GM23338 (cell line): ENCODE measurements at regions not wholly inside any gene's neighbourhood (a gene's known extent, or its start where the extent isn't known, plus 50 kb on each side); places are given as distances from the start of the nearest gene placed in this dataset.

Experiments used
- ATAC-seq: fragments of 200-7000 bp; cut with Tn5 transposase; 3 replicates; pipeline ENCODE4 v1.9.1; 2020
- DNase-seq: peaks from one replicate; pipeline ENCODE4 v3.0.0-alpha.2; 2015; ENCODE audit warnings: low spot score
- H2AFZ ChIP-seq: fragments of 200-600 bp; sonication (generic); 2 replicates; pipeline ENCODE4 v1.8.0; 2016; ENCODE audit warnings: antibody characterized with exemption, mild to moderate bottlenecking, moderate library complexity
- H3F3A ChIP-seq: fragments of 200-600 bp; sonication (generic); replicated peaks from 2 replicates; pipeline ENCODE4 v1.8.0; 2017; ENCODE audit warnings: antibody characterized with exemption, mixed run types, low read depth
- H3K27ac ChIP-seq: fragments of 200-600 bp; sonication (generic); 2 replicates; pipeline ENCODE4 v1.6.1; 2016; ENCODE audit warnings: low read depth
- H3K27me3 ChIP-seq: fragments of 200-600 bp; sonication (generic); 2 replicates; pipeline ENCODE4 v1.8.0; 2016; ENCODE audit warnings: mild to moderate bottlenecking, mixed run types, moderate library complexity; ENCODE audit not compliant: insufficient read depth
- H3K36me3 ChIP-seq: fragments of 200-600 bp; sonication (generic); 2 replicates; pipeline ENCODE4 v1.8.0; 2016; ENCODE audit warnings: mild to moderate bottlenecking; ENCODE audit not compliant: insufficient read depth
- H3K4me1 ChIP-seq: fragments of 200-600 bp; sonication (generic); 2 replicates; pipeline ENCODE4 v1.8.0; 2016; ENCODE audit warnings: mild to moderate bottlenecking, moderate library complexity; ENCODE audit not compliant: insufficient read depth
- H3K4me2 ChIP-seq: fragments of 200-600 bp; sonication (generic); 2 replicates; pipeline ENCODE4 v1.7.1; 2017; ENCODE audit warnings: mixed run types
- H3K4me3 ChIP-seq: fragments of 200-600 bp; sonication (generic); 2 replicates; pipeline ENCODE4 v1.6.1; 2016; ENCODE audit warnings: mixed run types
- H3K79me2 ChIP-seq: fragments of 200-600 bp; sonication (generic); replicated peaks from 2 replicates; pipeline ENCODE4 v1.8.0; 2017; ENCODE audit warnings: mild to moderate bottlenecking; ENCODE audit not compliant: insufficient read depth
- H3K9me2 ChIP-seq: fragments of 200-600 bp; sonication (generic); 2 replicates; pipeline ENCODE4 v1.8.0; 2017; ENCODE audit not compliant: insufficient read depth
- H4K20me1 ChIP-seq: fragments of 200-600 bp; sonication (generic); replicated peaks from 2 replicates; pipeline ENCODE4 v1.8.0; 2017; ENCODE audit warnings: mild to moderate bottlenecking; ENCODE audit not compliant: insufficient read depth
- H3K27ac Mint-ChIP-seq: 2 replicates; pipeline ENCODE4 v1.8.0; 2020; ENCODE audit warnings: inconsistent platforms, mild to moderate bottlenecking, moderate library complexity, mixed read lengths
- H3K27me3 Mint-ChIP-seq: 3 replicates; pipeline ENCODE4 v1.8.0; 2022; ENCODE audit warnings: low read depth, mild to moderate bottlenecking, moderate library complexity, mixed read lengths, inconsistent platforms; ENCODE audit not compliant: insufficient read depth, poor library complexity
- H3K36me3 Mint-ChIP-seq: 3 replicates; pipeline ENCODE4 v1.8.0; 2021; ENCODE audit warnings: low read depth, mild to moderate bottlenecking, inconsistent platforms, moderate library complexity, mixed read lengths
- H3K4me1 Mint-ChIP-seq: 3 replicates; pipeline ENCODE4 v1.8.0; 2020; ENCODE audit warnings: mild to moderate bottlenecking, inconsistent platforms, mixed read lengths
- H3K4me3 Mint-ChIP-seq: 3 replicates; pipeline ENCODE4 v1.8.0; 2021; ENCODE audit warnings: moderate library complexity, mild to moderate bottlenecking, inconsistent platforms, mixed read lengths
- H3K9me3 Mint-ChIP-seq: 3 replicates; pipeline ENCODE4 v1.8.0; 2020; ENCODE audit warnings: moderate library complexity, mild to moderate bottlenecking, inconsistent platforms, mixed read lengths
- CREB1 ChIP-seq: fragments of 250-450 bp; sonication (Bioruptor Pico); IDR thresholded peaks from 2 replicates; pipeline ENCODE4 v1.5.0; 2020; ENCODE audit warnings: low read depth, mild to moderate bottlenecking, moderate library complexity
- EZH2 ChIP-seq: fragments of 200-600 bp; sonication (generic); IDR thresholded peaks from one replicate; pipeline ENCODE4 v1.8.0; 2017; ENCODE audit warnings: antibody characterized with exemption, mild to moderate bottlenecking, low read depth; ENCODE audit not compliant: unreplicated experiment
- EZH2phosphoT487 ChIP-seq: fragments of 200-600 bp; sonication (generic); IDR thresholded peaks from one replicate; pipeline ENCODE4 v1.8.1; 2018; ENCODE audit warnings: antibody characterized with exemption; ENCODE audit not compliant: unreplicated experiment
- JUNB ChIP-seq: IDR thresholded peaks from one replicate; pipeline ENCODE4 v1.6.1; 2016; ENCODE audit warnings: antibody characterized with exemption; ENCODE audit not compliant: unreplicated experiment
- NANOG ChIP-seq: IDR thresholded peaks from 2 replicates; pipeline ENCODE4 v1.6.1; 2016; ENCODE audit warnings: antibody characterized with exemption, borderline replicate concordance
- POLR2AphosphoS5 ChIP-seq: IDR thresholded peaks from 2 replicates; pipeline ENCODE4 v1.6.1; 2016; ENCODE audit warnings: antibody characterized with exemption, low read depth
- STAT1 ChIP-seq: IDR thresholded peaks from one replicate; pipeline ENCODE4 v1.6.1; 2016; ENCODE audit warnings: antibody characterized with exemption; ENCODE audit not compliant: unreplicated experiment
- ZNF114 ChIP-seq: fragments of 250-450 bp; sonication (Bioruptor Pico); IDR thresholded peaks from 2 replicates; pipeline ENCODE4 v1.5.0; 2020; ENCODE audit warnings: mild to moderate bottlenecking, moderate library complexity
- ZNF331 ChIP-seq: fragments of 250-450 bp; sonication (Bioruptor Pico); IDR thresholded peaks from 2 replicates; pipeline ENCODE4 v1.5.0; 2020; ENCODE audit warnings: low read depth, mild to moderate bottlenecking, moderate library complexity
- TF ChIP-seq, protein P1 (sequence below): IDR thresholded peaks from 2 replicates; pipeline ENCODE4 v1.6.1; 2016; ENCODE audit warnings: antibody characterized with exemption
- TF ChIP-seq, protein P2 (sequence below): fragments of 250-450 bp; sonication (Bioruptor Pico); IDR thresholded peaks from 2 replicates; pipeline ENCODE4 v1.5.0; 2020; ENCODE audit warnings: mild to moderate bottlenecking, moderate library complexity
- TF ChIP-seq, protein P3 (sequence below): IDR thresholded peaks from one replicate; pipeline ENCODE4 v1.6.1; 2018; ENCODE audit warnings: antibody characterized with exemption; ENCODE audit not compliant: unreplicated experiment
- TF ChIP-seq, protein P4 (sequence below), 2 experiments: fragments of 200-600 bp in 1 of 2; sonication (generic) in 1 of 2; conservative IDR thresholded peaks; 2 replicates each; pipeline versions ENCODE4 v1.5.1 to v1.6.1; 2016 to 2017; ENCODE audit warnings: antibody characterized with exemption in 2 of 2, low read depth in 2 of 2, mild to moderate bottlenecking in 2 of 2, moderate library complexity in 1 of 2

DNA sequence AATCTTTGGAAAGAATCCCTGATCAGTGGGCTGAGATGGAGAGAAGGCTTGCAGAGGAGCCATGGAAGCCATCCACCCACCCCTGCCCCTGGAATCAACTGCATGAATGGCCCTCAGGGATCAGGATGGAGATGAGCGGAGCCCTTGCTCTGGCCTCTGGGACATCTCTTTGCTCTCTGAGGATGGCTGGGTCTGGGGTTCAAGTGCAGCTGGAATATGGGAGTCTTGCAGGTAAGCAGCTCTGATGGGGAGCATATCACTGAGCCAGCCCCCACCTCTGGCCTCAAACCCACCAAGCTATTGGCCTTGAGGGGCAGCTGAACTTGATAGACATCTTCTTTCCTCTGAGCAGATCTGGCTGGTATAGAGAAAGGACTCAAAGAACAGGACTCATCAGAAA is 76.1 kb downstream of the C5orf15 start:
- ATAC-seq (no peak), DNase-seq (no peak)
- Histone ChIP-seq H3F3A (no peaks in the 10 kb centered on the region), H3K79me2 (no peaks in the 10 kb centered on the region), H3K4me1 (no peaks in the 10 kb centered on the region), H3K9me2 (no peaks in the 10 kb centered on the region), H3K36me3 (no peaks in the 10 kb centered on the region), H3K27me3 (no peaks in the 10 kb centered on the region), H3K27ac (no peak overlapping the region), H4K20me1 (no peaks in the 10 kb centered on the region), H3K4me2 (no peak overlapping the region), H3K4me3 (no peak overlapping the region), H2AFZ (no peak overlapping the region)
- no peaks in the 10 kb centered on the region for H3K36me3 Mint-ChIP-seq
- H3K4me1 Mint-ChIP-seq = no peaks in the 10 kb centered on the region; the same call in 2 of the 3 replicates
- H3K27me3 Mint-ChIP-seq = no peaks in the 10 kb centered on the region
- no peaks in the 10 kb centered on the region for H3K9me3 Mint-ChIP-seq
- TF ChIP-seq, protein P1, sequence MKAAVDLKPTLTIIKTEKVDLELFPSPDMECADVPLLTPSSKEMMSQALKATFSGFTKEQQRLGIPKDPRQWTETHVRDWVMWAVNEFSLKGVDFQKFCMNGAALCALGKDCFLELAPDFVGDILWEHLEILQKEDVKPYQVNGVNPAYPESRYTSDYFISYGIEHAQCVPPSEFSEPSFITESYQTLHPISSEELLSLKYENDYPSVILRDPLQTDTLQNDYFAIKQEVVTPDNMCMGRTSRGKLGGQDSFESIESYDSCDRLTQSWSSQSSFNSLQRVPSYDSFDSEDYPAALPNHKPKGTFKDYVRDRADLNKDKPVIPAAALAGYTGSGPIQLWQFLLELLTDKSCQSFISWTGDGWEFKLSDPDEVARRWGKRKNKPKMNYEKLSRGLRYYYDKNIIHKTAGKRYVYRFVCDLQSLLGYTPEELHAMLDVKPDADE = no peak
- no peak for TF ChIP-seq NANOG
- no peak for TF ChIP-seq CREB1
- TF ChIP-seq JUNB = no peak
- TF ChIP-seq, protein P2, sequence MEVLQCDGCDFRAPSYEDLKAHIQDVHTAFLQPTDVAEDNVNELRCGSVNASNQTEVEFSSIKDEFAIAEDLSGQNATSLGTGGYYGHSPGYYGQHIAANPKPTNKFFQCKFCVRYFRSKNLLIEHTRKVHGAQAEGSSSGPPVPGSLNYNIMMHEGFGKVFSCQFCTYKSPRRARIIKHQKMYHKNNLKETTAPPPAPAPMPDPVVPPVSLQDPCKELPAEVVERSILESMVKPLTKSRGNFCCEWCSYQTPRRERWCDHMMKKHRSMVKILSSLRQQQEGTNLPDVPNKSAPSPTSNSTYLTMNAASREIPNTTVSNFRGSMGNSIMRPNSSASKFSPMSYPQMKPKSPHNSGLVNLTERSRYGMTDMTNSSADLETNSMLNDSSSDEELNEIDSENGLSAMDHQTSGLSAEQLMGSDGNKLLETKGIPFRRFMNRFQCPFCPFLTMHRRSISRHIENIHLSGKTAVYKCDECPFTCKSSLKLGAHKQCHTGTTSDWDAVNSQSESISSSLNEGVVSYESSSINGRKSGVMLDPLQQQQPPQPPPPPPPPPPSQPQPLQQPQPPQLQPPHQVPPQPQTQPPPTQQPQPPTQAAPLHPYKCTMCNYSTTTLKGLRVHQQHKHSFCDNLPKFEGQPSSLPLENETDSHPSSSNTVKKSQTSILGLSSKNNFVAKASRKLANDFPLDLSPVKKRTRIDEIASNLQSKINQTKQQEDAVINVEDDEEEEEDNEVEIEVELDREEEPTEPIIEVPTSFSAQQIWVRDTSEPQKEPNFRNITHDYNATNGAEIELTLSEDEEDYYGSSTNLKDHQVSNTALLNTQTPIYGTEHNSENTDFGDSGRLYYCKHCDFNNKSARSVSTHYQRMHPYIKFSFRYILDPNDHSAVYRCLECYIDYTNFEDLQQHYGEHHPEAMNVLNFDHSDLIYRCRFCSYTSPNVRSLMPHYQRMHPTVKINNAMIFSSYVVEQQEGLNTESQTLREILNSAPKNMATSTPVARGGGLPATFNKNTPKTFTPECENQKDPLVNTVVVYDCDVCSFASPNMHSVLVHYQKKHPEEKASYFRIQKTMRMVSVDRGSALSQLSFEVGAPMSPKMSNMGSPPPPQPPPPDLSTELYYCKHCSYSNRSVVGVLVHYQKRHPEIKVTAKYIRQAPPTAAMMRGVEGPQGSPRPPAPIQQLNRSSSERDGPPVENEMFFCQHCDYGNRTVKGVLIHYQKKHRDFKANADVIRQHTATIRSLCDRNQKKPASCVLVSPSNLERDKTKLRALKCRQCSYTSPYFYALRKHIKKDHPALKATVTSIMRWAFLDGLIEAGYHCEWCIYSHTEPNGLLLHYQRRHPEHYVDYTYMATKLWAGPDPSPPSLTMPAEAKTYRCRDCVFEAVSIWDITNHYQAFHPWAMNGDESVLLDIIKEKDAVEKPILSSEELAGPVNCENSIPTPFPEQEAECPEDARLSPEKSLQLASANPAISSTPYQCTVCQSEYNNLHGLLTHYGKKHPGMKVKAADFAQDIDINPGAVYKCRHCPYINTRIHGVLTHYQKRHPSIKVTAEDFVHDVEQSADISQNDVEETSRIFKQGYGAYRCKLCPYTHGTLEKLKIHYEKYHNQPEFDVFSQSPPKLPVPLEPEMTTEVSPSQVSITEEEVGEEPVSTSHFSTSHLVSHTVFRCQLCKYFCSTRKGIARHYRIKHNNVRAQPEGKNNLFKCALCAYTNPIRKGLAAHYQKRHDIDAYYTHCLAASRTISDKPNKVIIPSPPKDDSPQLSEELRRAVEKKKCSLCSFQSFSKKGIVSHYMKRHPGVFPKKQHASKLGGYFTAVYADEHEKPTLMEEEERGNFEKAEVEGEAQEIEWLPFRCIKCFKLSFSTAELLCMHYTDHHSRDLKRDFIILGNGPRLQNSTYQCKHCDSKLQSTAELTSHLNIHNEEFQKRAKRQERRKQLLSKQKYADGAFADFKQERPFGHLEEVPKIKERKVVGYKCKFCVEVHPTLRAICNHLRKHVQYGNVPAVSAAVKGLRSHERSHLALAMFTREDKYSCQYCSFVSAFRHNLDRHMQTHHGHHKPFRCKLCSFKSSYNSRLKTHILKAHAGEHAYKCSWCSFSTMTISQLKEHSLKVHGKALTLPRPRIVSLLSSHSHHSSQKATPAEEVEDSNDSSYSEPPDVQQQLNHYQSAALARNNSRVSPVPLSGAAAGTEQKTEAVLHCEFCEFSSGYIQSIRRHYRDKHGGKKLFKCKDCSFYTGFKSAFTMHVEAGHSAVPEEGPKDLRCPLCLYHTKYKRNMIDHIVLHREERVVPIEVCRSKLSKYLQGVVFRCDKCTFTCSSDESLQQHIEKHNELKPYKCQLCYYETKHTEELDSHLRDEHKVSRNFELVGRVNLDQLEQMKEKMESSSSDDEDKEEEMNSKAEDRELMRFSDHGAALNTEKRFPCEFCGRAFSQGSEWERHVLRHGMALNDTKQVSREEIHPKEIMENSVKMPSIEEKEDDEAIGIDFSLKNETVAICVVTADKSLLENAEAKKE (CRISPR knock-in tag) = no peak
- TF ChIP-seq, protein P3, sequence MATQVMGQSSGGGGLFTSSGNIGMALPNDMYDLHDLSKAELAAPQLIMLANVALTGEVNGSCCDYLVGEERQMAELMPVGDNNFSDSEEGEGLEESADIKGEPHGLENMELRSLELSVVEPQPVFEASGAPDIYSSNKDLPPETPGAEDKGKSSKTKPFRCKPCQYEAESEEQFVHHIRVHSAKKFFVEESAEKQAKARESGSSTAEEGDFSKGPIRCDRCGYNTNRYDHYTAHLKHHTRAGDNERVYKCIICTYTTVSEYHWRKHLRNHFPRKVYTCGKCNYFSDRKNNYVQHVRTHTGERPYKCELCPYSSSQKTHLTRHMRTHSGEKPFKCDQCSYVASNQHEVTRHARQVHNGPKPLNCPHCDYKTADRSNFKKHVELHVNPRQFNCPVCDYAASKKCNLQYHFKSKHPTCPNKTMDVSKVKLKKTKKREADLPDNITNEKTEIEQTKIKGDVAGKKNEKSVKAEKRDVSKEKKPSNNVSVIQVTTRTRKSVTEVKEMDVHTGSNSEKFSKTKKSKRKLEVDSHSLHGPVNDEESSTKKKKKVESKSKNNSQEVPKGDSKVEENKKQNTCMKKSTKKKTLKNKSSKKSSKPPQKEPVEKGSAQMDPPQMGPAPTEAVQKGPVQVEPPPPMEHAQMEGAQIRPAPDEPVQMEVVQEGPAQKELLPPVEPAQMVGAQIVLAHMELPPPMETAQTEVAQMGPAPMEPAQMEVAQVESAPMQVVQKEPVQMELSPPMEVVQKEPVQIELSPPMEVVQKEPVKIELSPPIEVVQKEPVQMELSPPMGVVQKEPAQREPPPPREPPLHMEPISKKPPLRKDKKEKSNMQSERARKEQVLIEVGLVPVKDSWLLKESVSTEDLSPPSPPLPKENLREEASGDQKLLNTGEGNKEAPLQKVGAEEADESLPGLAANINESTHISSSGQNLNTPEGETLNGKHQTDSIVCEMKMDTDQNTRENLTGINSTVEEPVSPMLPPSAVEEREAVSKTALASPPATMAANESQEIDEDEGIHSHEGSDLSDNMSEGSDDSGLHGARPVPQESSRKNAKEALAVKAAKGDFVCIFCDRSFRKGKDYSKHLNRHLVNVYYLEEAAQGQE = no peak
- TF ChIP-seq ZNF331 (CRISPR knock-in tag) = no peak
- no peak for TF ChIP-seq POLR2AphosphoS5
- no peak for TF ChIP-seq STAT1
- TF ChIP-seq, protein P4, sequence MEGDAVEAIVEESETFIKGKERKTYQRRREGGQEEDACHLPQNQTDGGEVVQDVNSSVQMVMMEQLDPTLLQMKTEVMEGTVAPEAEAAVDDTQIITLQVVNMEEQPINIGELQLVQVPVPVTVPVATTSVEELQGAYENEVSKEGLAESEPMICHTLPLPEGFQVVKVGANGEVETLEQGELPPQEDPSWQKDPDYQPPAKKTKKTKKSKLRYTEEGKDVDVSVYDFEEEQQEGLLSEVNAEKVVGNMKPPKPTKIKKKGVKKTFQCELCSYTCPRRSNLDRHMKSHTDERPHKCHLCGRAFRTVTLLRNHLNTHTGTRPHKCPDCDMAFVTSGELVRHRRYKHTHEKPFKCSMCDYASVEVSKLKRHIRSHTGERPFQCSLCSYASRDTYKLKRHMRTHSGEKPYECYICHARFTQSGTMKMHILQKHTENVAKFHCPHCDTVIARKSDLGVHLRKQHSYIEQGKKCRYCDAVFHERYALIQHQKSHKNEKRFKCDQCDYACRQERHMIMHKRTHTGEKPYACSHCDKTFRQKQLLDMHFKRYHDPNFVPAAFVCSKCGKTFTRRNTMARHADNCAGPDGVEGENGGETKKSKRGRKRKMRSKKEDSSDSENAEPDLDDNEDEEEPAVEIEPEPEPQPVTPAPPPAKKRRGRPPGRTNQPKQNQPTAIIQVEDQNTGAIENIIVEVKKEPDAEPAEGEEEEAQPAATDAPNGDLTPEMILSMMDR (conservative IDR thresholded peaks at IDR 0.05; ENCODE audit: low read depth in 2 of 2) = no peak
- TF ChIP-seq EZH2 = no peak
- TF ChIP-seq ZNF114 (CRISPR knock-in tag) = no peak
- TF ChIP-seq EZH2phosphoT487 = no peak
- no peak overlapping the region for H3K4me3 Mint-ChIP-seq
- no peak overlapping the region for H3K27ac Mint-ChIP-seq
